Activated CD8-positive, alpha-beta T cell treated with anti-CD3 and anti-CD28 coated beads for 36 hours (primary cell): ENCODE measurements at regions not wholly inside any gene's neighbourhood (a gene's known extent, or its start where the extent isn't known, plus 50 kb on each side); places are given as distances from the start of the nearest gene placed in this dataset.

ENCODE experiments used
- ATAC-seq: fragments of 200-7000 bp; cut with Tn5 transposase; one replicate; pipeline ENCODE4 v1.10.0; 2021; ENCODE audit warnings: mild to moderate bottlenecking, moderate library complexity
- CTCF ChIA-PET: fragments of 350-600 bp; sonication (Branson Sonifier 250); formaldehyde crosslinking; loops from one replicate; lab custom pipeline; 2021; ENCODE audit warnings: antibody characterized with exemption; lab: Charles Lee
- POLR2A ChIA-PET: fragments of 350-600 bp; sonication (Branson Sonifier 250); formaldehyde crosslinking; loops from one replicate; lab custom pipeline; 2021; ENCODE audit warnings: antibody characterized with exemption; lab: Charles Lee
- DNase-seq: peaks from one replicate; pipeline ENCODE4 v3.0.0-alpha.2; 2020
- H3K27ac Mint-ChIP-seq: one replicate; pipeline ENCODE4 v1.8.0; 2021; ENCODE audit warnings: mild to moderate bottlenecking, mixed read lengths
- H3K27me3 Mint-ChIP-seq: one replicate; pipeline ENCODE4 v1.8.0; 2021; ENCODE audit warnings: mixed read lengths
- H3K36me3 Mint-ChIP-seq: one replicate; pipeline ENCODE4 v1.8.0; 2021; ENCODE audit warnings: low read depth, mixed read lengths
- H3K4me1 Mint-ChIP-seq: one replicate; pipeline ENCODE4 v1.8.0; 2021; ENCODE audit warnings: low read depth, mixed read lengths
- H3K4me3 Mint-ChIP-seq: one replicate; pipeline ENCODE4 v1.8.0; 2021; ENCODE audit warnings: mild to moderate bottlenecking, moderate library complexity, mixed read lengths
- H3K9me3 Mint-ChIP-seq: one replicate; pipeline ENCODE4 v1.8.0; 2021; ENCODE audit warnings: mixed read lengths
- CTCF ChIP-seq: fragments of 200-600 bp; IDR thresholded peaks from one replicate; pipeline ENCODE4 v1.8.0; 2022; ENCODE audit warnings: antibody characterized with exemption, mild to moderate bottlenecking
- intact Hi-C: fragments of 100-400 bp; cut with micrococcal nuclease; formaldehyde crosslinking; loops from one replicate; pipeline ENCODE4 v1.10.0; 2022

- peaks cover 12% of the 10 kb centered on the region for H3K27me3 Mint-ChIP-seq
- no peaks in the 10 kb centered on the region for H3K36me3 Mint-ChIP-seq
Measured at GRCh38 chr15:62598217-62598616, 433.1 kb upstream of the C2CD4B start.

DNA sequence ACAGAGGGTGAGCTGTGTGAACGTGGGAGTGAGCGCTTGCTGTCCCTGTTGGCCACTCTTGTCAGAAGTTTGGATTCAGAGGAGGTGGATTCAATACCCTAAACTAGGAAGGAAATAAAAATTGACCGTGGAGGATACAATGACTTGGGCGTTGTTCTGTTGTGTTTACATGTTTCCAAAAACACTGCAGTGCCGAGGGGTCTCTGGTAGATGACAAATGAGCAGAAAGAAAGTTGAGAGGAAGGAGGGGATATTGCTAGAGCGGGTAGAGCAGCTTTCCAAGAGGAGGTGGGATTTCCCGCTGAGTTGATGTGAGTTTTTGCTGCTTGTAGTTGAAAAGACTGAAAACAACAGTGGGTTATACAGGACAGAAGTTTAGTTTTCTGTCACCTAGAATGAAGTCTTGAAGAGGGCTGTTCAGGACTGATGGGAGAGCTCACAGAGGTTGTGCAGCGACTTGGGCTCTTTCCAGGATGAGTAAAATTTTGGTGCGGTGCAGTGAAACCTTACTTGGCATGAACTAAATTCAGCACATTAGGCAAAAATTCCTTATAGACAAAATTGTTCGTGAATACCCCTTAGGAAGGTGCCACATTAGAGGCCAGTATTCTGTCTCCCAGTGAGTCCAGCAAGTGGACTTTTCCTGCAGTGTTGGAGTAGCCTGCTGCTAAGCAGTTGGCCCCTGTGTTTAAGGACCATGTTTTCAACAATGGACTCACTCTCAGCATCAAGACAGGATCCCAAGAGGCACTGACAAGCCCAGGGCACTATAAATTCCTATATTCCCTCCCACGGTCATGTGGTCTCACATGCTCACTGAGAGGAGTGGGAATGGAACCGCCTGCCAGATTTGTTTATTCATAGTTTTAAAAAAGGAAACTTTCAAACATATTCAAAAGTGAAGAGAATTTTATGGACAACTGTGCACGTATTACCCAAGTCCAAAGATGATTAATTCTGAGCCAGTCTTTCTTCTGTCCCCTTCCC, 435.0 kb upstream of the C2CD4B start:
- H3K4me1 Mint-ChIP-seq = no peaks in the 10 kb centered on the region

More at GRCh38 chr15:62598217-62598616, 433.1 kb upstream of the C2CD4B start:
- DNase-seq = no peak
- H3K9me3 Mint-ChIP-seq = no peaks in the 10 kb centered on the region
- POLR2A ChIA-PET = no interaction called here
- CTCF ChIA-PET = no interaction called here
- TF ChIP-seq CTCF = no peak
- no peak for ATAC-seq
- intact Hi-C loops = no loop called here
- no peaks in the 10 kb centered on the region for H3K4me1 Mint-ChIP-seq
- H3K4me3 Mint-ChIP-seq = no peak overlapping the region
- H3K27ac Mint-ChIP-seq = no peak overlapping the region

GRCh38 chr15:62601777-62602545, 436.9 kb upstream of the C2CD4B start:
- no peaks in the 10 kb centered on the region for H3K36me3 Mint-ChIP-seq
- CTCF ChIA-PET = no interaction called here
- peaks cover 6% of the 10 kb centered on the region for H3K27me3 Mint-ChIP-seq
- H3K9me3 Mint-ChIP-seq = no peaks in the 10 kb centered on the region
- H3K4me3 Mint-ChIP-seq = no peak overlapping the region
- POLR2A ChIA-PET = no interaction called here
- intact Hi-C loops = no loop called here
- H3K27ac Mint-ChIP-seq = no peak overlapping the region
- no peaks in the 10 kb centered on the region for H3K4me1 Mint-ChIP-seq
- no peak for DNase-seq
- no peak for TF ChIP-seq CTCF
- ATAC-seq = no peak

More for the DNA sequence above, 435.0 kb upstream of the C2CD4B start:
- no peak for TF ChIP-seq CTCF
- ChIA-PET POLR2A (no interaction called here), CTCF (no interaction called here)
- no peaks in the 10 kb centered on the region for H3K36me3 Mint-ChIP-seq
- peaks cover 8% of the 10 kb centered on the region for H3K27me3 Mint-ChIP-seq
- ATAC-seq = no peak
- intact Hi-C loops = no loop called here
- no peak overlapping the region for H3K27ac Mint-ChIP-seq
- DNase-seq = no peak
- no peaks in the 10 kb centered on the region for H3K9me3 Mint-ChIP-seq
- no peak overlapping the region for H3K4me3 Mint-ChIP-seq

- CTCF ChIA-PET = interaction anchor here (0.8 to 1.5 kb wide), 3 partner anchors 10 to 20 kb away, joined by 3 to 4 read pairs (median 3); no protein-coding TSS in a partner anchor
- intact Hi-C loops = no loop called here
- no peak overlapping the region for H3K4me3 Mint-ChIP-seq
Measured at GRCh38 chr15:62603742-62604141, 438.7 kb upstream of the C2CD4B start.

More at GRCh38 chr15:62603742-62604141, 438.7 kb upstream of the C2CD4B start:
- TF ChIP-seq CTCF = no peak
- no peaks in the 10 kb centered on the region for H3K36me3 Mint-ChIP-seq
- H3K9me3 Mint-ChIP-seq = no peaks in the 10 kb centered on the region
- ATAC-seq (no peak), DNase-seq (no peak)
- H3K4me1 Mint-ChIP-seq = no peaks in the 10 kb centered on the region
- H3K27me3 Mint-ChIP-seq = peaks cover 5% of the 10 kb centered on the region
- POLR2A ChIA-PET = no interaction called here
- no peak overlapping the region for H3K27ac Mint-ChIP-seq
